DND-41 (cell line): ENCODE measurements at regions not wholly inside any gene's neighbourhood (a gene's known extent, or its start where the extent isn't known, plus 50 kb on each side); places are given as distances from the start of the nearest gene placed in this dataset.

Source experiments
- EZH2 ChIP-seq: IDR thresholded peaks from 3 replicates; pipeline ENCODE4 v1.6.1; 2012; ENCODE audit warnings: borderline replicate concordance, low read depth, mild to moderate bottlenecking, moderate library complexity, low read length, inconsistent platforms; ENCODE audit not compliant: severe bottlenecking
- TF ChIP-seq, protein P1 (sequence below): IDR thresholded peaks from 2 replicates; pipeline ENCODE4 v1.5.1; 2012; ENCODE audit warnings: borderline replicate concordance, low read length, moderate library complexity, mild to moderate bottlenecking; ENCODE audit not compliant: poor library complexity, severe bottlenecking; ENCODE audit errors: extremely low read depth

DNA sequence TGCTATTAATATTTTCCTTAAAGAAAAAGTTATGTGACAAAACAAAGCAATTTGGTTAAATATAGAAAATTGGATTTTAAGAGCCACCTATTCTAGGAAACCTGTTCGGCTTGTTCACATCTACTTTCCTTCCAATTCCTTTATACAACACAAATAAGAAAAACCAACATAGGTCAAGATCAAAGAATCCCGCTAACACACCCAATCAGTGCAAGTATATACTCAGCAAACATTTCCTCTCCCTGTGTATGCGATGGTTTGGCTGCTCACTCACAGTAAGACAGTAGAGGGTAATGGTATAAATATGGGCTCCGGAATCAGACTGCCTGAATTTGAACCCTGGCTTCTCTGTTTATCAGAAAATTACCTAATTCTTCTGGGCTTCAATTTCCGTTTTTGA, 757.5 kb upstream of the ZNF608 start:
- TF ChIP-seq, protein P1, sequence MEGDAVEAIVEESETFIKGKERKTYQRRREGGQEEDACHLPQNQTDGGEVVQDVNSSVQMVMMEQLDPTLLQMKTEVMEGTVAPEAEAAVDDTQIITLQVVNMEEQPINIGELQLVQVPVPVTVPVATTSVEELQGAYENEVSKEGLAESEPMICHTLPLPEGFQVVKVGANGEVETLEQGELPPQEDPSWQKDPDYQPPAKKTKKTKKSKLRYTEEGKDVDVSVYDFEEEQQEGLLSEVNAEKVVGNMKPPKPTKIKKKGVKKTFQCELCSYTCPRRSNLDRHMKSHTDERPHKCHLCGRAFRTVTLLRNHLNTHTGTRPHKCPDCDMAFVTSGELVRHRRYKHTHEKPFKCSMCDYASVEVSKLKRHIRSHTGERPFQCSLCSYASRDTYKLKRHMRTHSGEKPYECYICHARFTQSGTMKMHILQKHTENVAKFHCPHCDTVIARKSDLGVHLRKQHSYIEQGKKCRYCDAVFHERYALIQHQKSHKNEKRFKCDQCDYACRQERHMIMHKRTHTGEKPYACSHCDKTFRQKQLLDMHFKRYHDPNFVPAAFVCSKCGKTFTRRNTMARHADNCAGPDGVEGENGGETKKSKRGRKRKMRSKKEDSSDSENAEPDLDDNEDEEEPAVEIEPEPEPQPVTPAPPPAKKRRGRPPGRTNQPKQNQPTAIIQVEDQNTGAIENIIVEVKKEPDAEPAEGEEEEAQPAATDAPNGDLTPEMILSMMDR, result no peak
- no peak for TF ChIP-seq EZH2
